ENCODE measurements at regions not wholly inside any gene's neighbourhood (a gene's known extent, or its start where the extent isn't known, plus 50 kb on each side); places are given as distances from the start of the nearest gene placed in this dataset.

GRCh38 chr1:208788013-208788540, 543.9 kb upstream of the PLXNA2 start:
- TF ChIP-seq CTCF (IDR thresholded peaks at IDR 0.05; ENCODE audit: insufficient read depth, low read depth, low read length) (no peak), EZH2 (IDR thresholded peaks at IDR 0.05; ENCODE audit: insufficient read depth, low read length) (no peak)
